Right lobe of liver (tissue), 4 donors: ENCODE measurements at regions not wholly inside any gene's neighbourhood (a gene's known extent, or its start where the extent isn't known, plus 50 kb on each side); places are given as distances from the start of the nearest gene placed in this dataset.

ENCODE experiments used
- CTCF ChIP-seq, 4 donors: fragments of 200-600 bp in 3 of 4; fragments of 450-650 bp in 1 of 4; IDR thresholded peaks; one replicate each; pipeline versions ENCODE4 v1.5.1 to v1.8.0; 2016 to 2022; ENCODE audit warnings: antibody characterized with exemption in 4 of 4, mild to moderate bottlenecking in 2 of 4
- POLR2A ChIP-seq: fragments of 450-650 bp; IDR thresholded peaks from one replicate; pipeline ENCODE4 v1.6.1; 2017; ENCODE audit warnings: antibody characterized with exemption, mild to moderate bottlenecking
- donor health status: DM: no; HTN: no; CAD: no.
- donor health status: DM: no; HTN: no; CAD: no.
- donor health status: DM: no; HTN: yes; CAD: no.

- no peak for TF ChIP-seq CTCF (IDR thresholded peaks at IDR 0.05)
- no peak for TF ChIP-seq POLR2A
Measured at GRCh38 chr6:68053805-68054373, 581.2 kb upstream of the ADGRB3 start.
